Left kidney (tissue), 1 donor: ENCODE measurements at regions not wholly inside any gene's neighbourhood (a gene's known extent, or its start where the extent isn't known, plus 50 kb on each side); places are given as distances from the start of the nearest gene placed in this dataset.

Experiments
- DNase-seq: peaks from one replicate; pipeline ENCODE4 v3.0.0-alpha.2; 2013

- DNase-seq, result no peak
Measured at GRCh38 chr10:130769146-130770017, 542.1 kb downstream of the TCERG1L start.

GRCh38 chr10:130770018-130770630 lies 541.4 kb downstream of the TCERG1L start:
- DNase-seq, result no peak

GRCh38 chr10:130771491-130771946 lies 540.0 kb downstream of the TCERG1L start:
- no peak for DNase-seq

- no peak for DNase-seq
Measured at GRCh38 chr10:130772056-130772455, 539.5 kb downstream of the TCERG1L start.

GRCh38 chr10:130772676-130773075 lies 538.8 kb downstream of the TCERG1L start:
- DNase-seq, result no peak

- DNase-seq, result no peak
Measured at GRCh38 chr10:130773941-130774340, 537.6 kb downstream of the TCERG1L start.

GRCh38 chr10:130774871-130775270 lies 536.6 kb downstream of the TCERG1L start:
- DNase-seq, result no peak

GRCh38 chr10:130775311-130775710 lies 536.2 kb downstream of the TCERG1L start:
- DNase-seq, result no peak

- no peak for DNase-seq
Measured at GRCh38 chr10:130776724-130777123, 534.8 kb downstream of the TCERG1L start.

- no peak for DNase-seq
Measured at GRCh38 chr10:130777507-130778165, 533.9 kb downstream of the TCERG1L start.

- DNase-seq, result no peak
Measured at GRCh38 chr10:130778166-130778545, 533.4 kb downstream of the TCERG1L start.

- DNase-seq, result no peak
Measured at GRCh38 chr10:130780763-130781162, 530.8 kb downstream of the TCERG1L start.

- DNase-seq, result no peak
Measured at GRCh38 chr10:130781206-130781605, 530.3 kb downstream of the TCERG1L start.

- DNase-seq, result no peak
Measured at GRCh38 chr10:130781623-130782022, 529.9 kb downstream of the TCERG1L start.

GRCh38 chr10:130782467-130782866 lies 529.1 kb downstream of the TCERG1L start:
- no peak for DNase-seq

GRCh38 chr10:130784326-130784725 lies 527.2 kb downstream of the TCERG1L start:
- no peak for DNase-seq

GRCh38 chr10:130786365-130786966 lies 525.1 kb downstream of the TCERG1L start:
- no peak for DNase-seq

- no peak for DNase-seq
Measured at GRCh38 chr10:130787243-130787642, 524.3 kb downstream of the TCERG1L start.

- no peak for DNase-seq
Measured at GRCh38 chr10:130787821-130788220, 523.7 kb downstream of the TCERG1L start.

- DNase-seq, result no peak
Measured at GRCh38 chr10:130790339-130790738, 521.2 kb downstream of the TCERG1L start.

GRCh38 chr10:130792096-130792845 lies 519.2 kb downstream of the TCERG1L start:
- DNase-seq, result no peak

- no peak for DNase-seq
Measured at GRCh38 chr10:130795819-130796218, 515.7 kb downstream of the TCERG1L start.
